AG20443 (cell line): ENCODE measurements at regions not wholly inside any gene's neighbourhood (a gene's known extent, or its start where the extent isn't known, plus 50 kb on each side); places are given as distances from the start of the nearest gene placed in this dataset.
A peak's percentile ranks its signal among the peaks of the same experiment; 100 is the strongest.

Source experiments
- DNase-seq: peaks from one replicate; pipeline ENCODE4 v3.0.0; 2012; ENCODE audit warnings: low spot score, mixed read lengths

DNA sequence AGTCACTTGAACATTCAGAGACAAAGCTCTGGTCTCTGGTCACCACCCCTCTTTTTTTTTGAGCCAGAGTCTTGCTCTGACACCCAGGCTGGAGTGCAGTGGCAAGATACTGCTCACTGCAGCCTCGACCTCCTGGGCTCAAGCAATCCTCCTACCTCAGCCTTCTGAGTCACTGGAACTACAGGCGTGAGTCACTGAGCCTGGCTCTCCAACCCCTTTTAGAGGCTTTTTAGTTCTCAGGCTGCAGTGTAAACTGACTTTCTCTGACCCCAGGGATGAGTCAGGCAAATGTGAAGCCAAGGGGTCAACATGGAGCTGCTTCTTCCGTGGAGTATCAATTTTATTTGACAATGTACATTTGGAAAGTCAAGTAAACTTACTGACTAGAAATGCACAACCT, 229.2 kb downstream of the PTTG2 start:
- DNase-seq = peak; percentile 50

DNA sequence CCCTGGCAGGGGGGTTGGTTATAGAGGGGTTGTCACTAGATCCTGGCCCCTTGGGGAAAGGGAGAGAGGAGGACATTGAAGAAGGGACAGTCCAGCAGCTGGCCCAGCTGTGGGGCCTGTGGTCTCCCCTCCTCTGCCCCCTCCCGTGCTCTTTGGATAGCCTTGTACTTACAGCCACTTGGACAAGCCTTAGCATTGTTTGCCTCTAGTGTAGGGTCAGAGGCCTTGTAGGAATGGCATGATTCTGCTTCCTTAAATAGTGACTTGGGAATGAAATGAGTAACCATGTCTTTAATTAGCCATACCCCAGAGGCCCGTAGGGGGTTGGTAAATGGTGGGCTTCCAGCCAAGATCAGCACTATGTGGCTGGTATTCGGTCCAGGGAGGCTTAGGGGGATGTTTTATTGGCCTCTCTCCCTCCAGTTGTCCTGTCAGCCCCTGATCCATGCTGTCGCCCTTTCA, 230.6 kb downstream of the PTTG2 start:
- DNase-seq = peak; percentile 56

DNA sequence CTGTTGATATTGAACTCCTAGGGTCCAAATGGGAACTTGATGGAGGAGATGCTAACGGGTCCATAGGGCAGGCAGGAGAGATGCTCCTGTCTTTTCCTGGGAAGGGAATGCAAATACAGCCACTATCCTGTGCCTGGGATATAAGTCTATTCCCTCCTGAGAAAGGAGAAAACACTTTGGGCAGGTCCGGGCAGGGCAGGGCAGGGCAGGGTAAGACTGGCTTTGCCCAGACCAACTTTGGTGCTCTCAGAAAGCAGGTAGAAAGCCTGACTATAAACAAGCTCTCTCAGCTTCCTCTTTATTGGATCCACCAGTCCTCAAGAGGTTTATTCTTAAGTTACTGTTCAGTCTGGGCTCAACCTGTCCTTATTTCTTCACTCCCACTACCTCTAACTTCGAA, 232.3 kb downstream of the PTTG2 start:
- DNase-seq = no peak

DNA sequence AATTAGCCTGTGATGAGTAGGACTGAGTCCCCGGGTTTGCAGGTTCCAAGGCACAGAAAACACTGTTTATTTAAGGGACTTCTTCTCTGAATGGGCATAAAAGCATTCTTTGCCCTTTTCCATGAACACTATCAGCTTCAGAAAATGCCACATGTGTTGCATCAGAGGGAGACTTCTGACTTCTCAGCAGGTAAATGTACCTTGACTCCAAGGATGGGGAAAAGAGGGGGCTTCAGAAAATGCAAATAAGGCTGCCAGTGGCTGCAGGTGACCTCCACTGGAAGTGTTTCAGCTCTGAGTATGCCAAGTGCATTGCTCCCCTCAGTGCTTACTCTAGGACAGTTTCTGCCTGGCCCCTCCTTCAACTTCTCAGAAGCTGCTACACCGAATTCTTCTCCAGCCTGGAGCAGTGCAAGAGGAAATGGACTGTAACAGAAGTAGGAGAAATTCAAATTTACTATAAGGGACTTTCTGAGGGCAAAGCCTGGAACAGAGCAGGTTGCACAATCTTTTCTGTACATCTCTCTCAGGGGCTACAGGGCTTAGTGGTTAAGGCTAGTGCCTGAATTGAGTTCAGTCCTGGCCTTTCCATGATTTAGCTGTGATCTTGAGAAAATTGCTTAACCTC, 233.2 kb downstream of the PTTG2 start:
- DNase-seq = no peak

DNA sequence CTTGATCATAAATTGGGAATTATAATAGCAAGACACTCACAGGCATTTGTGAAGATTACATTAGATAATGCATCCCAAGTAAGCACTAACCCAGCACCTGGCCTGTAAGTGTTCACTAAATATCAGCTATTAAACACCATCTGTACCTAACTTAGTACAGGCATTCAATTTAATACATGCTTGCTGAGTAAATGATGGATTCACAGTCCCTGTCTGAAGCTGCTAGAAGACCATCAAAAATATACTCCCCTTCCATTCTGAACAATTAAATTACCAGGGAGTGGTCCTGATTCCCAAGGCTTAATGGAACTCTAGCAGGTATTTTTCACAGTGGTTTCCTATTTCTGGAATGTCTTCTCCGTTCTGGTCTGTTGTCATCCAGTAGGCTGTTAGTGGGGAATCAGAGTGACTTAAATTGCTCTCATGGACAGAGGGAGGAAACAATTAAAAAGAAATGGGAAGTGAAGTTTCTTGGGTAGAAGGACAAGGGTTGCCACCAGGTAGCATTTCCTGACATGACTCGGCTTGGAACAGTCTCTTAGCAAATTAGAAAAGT, 233.9 kb downstream of the PTTG2 start:
- DNase-seq = no peak

DNA sequence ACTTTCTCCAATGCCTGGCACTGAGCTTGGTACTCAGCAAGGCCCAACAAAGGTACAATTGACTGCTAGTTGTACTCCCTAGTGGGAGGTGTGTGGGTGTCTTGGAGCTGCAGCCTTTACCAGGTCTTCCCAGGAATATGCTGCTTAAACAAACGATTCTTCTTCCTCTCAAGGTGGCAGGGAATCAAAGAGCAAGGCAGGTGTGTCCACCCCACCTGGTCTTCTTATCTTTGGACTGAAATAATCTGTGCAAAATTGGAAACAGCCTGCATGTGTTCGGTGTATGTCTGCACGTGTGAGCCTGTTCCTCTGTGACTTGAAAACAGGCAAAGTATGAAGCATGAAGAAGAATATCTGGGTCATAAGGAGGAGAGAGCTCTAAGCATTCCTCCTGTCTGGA, 235.3 kb downstream of the PTTG2 start:
- DNase-seq = no peak

DNA sequence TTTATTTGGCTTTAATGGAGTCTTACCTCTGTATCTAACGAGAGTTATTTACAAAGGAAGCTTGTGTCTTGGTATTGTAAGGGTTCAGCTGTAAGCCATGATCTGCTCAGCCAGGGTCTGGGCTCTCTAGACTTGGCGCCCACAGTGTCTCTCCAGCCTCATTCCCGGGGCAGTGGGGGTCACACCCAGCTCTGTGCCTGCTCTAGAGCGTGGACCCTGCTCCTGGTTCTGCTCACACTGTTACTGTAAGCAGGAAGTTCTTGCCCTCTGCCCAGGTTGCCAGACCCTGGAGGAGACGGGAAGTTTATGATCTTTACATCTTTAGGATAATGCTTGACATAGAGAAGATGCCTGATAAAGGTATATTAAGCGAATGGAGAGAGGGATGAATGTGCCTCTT, 235.7 kb downstream of the PTTG2 start:
- DNase-seq = no peak

DNA sequence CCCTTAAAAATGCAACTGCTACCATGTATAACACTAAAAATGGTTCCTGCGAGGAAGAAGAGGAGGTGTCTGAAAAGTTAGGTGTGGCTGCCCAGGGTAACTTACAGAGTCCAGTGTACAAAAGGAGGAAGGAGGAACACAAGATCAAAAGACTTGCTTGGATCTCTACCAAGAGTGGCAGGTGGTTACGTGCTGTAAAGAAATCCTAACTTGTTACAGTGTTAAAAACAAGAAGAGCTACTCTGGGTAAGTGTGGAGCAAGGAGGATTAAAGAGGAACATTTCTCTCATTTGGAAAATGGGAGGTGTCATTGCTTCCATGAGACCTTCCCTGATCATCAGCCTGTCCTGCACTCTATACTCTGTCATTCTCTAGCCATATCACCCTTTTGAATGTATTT, 242.0 kb downstream of the PTTG2 start:
- DNase-seq = no peak

DNA sequence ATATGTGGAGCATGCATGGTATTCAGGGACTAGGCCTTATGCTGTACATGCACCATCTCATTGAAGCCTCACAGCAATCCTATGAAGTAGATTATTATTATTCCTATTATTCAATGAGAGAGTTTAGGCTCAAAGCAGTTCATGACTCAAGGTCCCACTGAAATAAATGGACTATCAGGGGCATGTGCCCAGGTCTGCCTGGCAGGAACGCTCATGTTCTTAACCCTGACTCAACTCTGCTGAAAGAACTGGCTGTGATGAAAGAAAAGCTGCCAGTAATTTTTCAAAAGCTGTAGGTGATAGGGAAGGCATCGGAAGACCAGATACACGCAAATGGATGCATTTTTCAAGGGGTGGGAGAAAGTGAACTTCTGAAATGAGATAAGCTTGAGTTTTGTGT, 243.4 kb downstream of the PTTG2 start:
- no peak for DNase-seq

DNA sequence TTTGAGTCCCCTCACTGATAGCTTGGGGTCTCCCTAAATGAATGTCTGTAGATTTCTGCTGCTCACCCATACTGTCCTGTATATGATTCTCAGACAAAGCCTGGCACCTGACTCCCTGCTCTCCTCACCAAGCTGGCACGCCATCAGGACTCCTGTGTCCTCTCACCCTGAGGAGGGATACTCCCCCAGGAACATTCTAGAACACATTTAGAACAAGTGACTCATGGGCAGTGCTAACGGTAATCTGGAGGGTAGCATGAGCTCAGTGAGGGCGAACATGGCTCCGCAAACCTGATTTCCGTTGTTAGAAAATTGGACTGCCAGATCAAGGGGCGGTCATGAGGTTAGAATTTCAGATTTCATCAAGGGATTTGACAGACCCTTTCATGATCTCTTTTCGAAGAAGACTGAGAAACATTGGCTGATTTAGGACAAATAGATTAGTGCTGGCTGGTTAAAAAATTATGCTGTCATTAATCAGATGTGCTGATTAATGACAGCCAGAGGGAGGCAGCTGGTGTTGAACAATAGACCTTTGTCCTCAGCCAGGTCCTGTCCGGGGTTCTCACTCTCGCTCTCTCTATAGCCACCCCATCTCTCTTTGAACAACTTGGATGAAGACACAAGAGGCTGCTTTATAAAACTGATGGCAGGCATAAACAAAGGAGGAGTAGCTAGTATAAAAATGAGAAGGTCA, 244.3 kb downstream of the PTTG2 start:
- DNase-seq = no peak

DNA sequence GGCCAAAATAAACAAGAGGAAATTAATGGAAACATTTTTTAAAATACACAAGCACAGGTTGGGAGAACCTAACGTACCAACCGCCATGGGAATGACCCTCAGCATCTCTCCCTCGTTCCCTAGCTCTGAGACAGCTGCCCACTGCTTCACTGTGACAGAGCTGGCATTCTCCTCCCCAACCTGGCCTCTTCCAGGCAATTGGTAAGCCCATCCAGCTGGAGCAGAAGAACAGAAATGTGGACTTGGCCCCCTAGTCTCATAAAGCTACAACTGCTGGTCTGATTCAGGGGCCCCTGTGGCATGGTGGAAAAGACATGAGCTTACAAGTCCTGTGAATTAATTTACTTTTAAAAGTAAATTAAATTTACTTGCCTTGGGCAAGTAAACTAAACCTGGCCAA, 245.1 kb downstream of the PTTG2 start:
- DNase-seq = no peak

DNA sequence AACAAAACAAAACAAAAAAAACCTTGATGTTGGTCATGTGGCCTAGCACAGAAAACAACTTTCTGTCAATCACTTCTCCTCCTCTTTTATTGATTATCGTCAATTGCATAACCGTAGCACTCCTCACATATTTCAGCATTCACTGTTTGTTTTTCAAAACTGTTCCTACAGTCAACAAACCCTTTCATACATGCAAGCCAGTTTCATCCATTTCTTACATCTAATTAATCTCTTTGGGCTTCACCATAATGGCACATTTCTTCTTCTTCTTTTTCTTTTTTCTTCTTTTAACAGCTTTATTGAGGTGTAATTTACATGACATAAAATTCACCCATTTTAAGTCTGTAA, 246.9 kb downstream of the PTTG2 start:
- no peak for DNase-seq

DNA sequence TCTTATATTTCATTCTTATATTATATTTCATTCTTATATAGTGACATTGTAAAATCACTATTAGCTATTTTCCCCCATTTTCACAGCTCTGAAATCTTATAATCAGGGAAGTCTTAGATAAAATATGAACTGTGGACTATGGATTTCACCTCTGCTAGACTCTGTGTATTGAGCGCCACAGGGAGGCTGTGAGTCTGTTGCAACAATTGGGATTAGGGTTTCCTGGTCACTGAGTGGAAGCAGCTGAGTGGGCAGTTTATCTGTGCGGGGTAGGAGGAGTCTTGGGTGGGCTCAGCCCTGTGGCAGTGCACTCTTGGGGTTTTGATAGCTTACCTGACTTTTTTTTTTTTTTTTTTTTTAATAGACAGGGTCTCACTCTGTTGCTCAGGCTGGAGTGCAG, 249.5 kb downstream of the PTTG2 start:
- no peak for DNase-seq

DNA sequence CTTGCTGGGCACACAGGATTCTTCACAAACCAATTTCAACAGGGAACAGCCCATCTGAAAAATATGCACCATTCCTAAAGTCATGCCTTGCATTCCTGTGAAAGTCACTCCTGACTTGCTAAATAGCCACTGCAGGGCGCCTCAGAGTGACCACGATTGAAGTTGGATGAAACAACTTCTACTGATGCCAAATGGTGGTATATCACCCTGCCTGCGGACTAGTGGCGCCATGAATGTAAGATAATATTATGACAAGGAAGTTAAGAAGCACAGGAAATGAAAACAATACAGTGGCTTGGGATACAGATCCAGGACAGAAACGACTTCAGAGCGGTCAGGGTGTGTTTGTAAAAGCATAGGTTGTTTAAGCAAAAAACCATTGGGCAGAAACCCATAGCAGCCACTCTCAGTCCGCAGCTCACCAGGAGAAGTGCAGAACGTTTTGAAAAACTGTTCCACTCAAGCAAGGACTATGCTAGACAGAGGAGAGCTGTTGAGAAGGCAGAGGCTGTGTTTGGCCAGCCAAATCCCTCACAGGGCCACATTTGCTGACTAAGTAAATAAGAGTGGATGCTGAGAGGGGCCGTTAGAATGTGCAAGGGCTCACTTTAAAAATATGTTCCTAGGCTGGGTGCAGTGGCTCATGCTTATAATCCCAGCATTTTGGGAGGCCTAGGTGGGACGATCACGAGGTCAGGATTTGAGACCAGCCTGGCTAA, 250.4 kb downstream of the PTTG2 start:
- DNase-seq = peak; percentile 17

DNA sequence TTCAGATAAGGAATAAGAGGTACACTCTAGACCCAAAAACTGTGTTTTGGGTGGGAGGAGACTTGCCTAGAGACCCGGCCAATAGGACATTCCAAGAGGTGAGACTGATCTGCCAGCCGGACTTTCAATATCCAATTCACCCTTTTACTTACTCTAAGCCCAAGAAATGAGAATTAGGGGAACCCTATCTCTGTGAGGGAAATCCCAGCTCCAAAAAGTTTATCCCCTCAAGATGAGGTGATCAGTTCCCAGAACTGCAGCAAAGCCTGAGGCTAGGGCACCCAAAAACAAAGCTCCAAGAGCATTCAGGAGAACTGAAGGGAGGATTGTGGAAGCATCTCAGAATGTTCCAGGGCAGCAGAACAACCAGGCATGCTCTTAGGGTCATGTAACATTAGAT, 251.7 kb downstream of the PTTG2 start:
- DNase-seq = no peak

DNA sequence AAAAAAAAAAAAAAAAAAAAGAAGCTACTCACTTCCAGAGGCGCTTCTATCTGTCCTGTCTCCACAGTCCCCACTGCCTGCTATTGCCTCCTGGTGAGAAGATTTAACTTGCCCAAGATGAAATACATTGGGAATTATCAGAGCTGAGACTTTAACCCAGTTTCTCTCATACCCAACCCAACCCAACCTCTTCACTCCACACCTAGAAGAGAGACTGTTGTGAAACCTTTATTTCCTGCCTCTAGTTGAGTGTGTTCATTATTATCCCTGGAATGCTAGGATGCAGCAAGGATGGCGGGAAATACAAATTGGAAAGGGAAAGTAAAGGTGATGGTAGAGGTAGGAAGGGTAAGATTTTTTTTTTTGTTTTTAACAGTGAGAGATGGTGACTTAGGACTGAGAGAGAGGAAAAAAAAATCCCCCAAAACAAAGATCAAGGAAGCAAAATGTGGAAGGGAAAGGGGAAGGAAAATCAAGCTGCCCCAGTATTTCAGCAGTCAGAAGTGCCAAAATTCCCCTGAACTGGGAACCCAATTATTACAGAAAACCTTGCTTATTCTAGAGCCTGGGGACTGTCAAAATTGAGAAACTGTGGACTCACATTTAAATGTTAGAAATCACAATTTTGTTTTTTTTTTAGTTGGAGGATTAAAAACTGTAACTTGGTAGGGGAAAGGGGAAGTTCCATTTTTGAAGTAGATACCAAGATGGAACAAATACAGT, 253.0 kb downstream of the PTTG2 start:
- DNase-seq = no peak

DNA sequence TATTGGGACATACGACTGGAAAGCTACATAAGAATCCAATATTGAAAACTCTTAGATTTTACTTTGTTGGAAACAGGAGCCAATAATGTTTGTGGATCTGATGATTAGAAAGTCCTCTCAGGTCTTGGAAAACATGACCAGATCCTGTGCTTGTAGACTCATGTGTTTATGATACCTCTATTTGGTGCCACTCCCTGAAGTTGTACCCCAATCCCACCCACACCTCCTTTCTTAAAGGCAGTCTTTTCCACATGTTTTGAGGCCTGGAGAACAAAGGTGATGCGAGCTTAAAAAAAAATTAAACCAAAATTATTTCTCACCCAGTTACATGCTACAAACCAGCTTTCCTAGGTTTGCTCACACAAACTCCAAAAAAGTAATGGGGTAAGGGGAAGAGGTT, 262.7 kb downstream of the PTTG2 start:
- DNase-seq = no peak

DNA sequence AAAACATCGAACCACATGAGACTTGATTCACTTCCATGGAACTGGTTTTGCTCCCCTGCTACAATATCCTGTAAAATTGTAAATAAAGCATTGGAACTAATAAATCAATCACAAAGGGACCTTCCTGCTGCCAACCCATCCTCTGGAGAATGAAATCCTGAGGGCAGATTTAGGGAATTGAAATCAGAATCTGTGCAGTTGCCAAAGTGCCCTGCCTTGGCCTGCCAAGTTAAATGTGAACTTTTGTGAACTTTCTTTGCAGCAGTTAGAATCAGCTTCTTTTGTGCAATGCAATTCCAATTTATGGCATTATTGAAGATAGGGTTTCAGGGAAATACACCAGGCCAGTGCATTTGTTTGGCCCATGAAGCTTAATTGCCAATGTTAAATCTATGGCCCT, 263.1 kb downstream of the PTTG2 start:
- DNase-seq = no peak

DNA sequence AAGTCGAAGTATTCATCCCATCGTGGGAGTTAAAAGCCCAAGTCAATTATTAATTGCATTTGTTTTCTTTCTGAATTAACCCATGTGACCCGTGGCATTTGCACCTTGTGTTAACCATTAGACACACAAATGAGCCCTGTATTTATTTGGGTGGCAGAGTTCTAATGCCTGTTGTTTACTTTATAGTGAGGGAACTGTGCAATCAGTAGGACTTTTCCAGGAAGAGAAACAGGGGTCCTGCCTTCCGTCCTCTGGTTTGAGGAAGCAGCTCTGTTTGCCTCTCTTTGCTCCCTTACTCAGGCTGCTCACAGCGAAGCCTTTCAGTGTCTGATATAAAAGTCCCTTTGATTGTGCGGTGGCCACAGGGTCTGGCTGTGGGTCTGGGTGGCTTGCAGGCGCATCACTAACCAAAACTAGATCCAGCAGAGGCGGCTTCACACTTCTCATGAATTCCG, 263.6 kb downstream of the PTTG2 start:
- no peak for DNase-seq

DNA sequence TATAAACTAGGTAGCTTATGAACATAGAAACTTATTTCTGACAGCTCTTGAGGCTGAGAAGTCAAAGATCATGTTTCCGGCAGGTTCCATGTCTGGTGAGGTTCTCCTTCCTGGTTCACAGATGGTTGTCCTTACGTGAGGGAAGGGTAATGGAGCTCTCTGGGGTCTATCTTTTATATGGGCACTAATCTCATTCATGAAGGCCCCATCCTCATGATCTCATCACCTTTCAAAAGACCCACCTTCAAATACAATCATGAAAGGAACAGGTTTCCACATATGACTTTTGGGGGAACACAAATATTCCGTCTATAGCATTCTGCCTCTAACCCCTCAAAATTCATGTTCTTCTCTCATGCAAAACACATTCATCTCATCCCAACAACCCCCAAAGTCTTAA, 264.7 kb downstream of the PTTG2 start:
- DNase-seq = no peak

DNA sequence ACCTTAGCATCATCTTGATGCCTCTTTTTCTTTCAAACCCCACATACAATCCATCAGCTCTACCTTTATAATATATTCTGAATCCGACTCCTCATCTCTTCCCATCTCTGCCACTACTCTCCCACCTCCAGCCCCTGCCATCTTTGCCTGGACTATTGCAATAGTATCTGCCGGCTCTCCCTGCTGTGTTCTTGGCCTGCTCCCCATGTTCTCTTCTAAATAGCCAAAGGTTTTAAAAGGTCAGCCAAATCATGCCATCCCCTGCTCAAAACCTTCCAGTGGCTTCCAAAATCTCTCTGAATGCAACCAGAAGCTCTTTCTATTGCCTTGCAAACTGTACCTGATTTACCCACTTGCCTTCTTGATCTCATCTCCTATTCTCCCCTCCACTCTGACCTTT, 266.0 kb downstream of the PTTG2 start:
- DNase-seq = no peak

DNA sequence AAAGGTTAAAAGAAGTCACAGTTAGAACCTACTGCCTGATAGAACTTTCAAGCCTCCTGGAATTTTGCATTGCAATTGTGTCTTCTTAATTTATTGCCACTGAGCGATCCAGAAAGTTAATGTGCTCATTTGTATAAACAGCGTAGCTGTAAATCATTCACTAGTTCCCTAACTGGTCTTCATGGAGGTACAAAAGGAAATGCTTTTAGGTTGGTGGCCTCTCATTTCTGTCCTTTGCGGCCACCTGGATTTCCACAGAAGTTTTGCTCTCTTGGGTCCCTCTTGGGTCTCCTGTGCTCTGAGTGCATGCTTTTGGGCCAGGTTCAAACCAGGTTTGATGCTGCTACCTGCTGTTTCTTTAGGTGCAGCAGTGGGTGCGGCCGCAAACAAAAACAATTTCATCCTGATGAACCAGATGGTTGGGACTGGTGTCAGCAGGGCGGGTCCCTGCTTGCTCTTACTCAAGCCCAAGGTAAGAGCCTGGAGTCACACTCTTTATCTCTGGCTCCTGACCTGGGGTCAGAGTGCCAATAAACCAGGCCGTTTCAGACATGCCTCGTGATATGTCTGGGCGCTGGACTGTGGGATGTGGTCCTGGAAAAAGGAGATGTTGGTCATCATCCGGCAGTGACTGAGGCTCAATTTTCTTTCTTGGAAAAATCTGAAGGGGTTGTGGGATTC, 270.1 kb downstream of the PTTG2 start:
- DNase-seq = no peak
